Fibroblast of peridontal ligament (primary cell): ENCODE measurements at regions not wholly inside any gene's neighbourhood (a gene's known extent, or its start where the extent isn't known, plus 50 kb on each side); places are given as distances from the start of the nearest gene placed in this dataset.

Source experiments
- DNase-seq: peaks from one replicate; pipeline ENCODE4 v3.0.0-alpha.2; 2010; ENCODE audit errors: extremely low read depth

GRCh38 chr14:80446356-80446755 lies 235.1 kb upstream of the DIO2 start:
- peak; percentile 17 for DNase-seq

- DNase-seq: no peak
Measured at GRCh38 chr14:80445605-80446004, 234.3 kb upstream of the DIO2 start.

DNA sequence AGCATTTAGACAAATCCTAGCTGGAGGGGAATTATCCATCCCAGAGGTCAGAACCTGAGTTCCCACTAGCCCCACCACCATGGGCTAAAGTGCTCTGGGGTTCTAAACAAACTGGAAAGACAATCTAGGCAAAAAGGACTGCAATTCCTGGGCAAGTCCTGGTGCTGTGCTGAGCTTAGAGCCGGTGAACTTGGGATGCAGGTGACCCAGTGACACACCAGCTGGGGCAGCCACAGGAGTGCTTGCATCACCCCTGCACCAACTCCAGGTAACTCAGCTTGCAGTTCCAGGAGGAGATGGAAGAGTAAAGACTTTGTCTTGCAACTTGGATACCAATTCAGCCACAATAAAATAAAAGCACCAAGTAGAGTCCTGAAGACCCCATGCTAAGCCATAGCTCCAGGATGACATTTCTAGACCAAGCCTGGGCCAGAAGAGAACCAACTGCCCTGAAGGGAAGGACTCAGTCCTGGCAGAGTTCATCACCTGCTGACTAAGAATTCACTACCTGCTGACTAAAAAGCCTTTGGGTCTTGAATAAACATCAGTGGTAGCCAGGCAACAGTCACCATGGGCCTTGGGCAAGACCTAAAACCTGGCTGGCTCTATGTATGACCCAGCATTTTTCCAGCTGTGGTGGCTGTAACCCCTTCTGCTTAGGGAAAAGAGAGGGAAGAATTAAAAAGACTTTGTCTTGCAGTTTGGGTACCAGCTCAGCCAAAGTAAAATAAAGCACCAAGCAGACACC lies 223.4 kb upstream of the DIO2 start:
- no peak for DNase-seq

DNA sequence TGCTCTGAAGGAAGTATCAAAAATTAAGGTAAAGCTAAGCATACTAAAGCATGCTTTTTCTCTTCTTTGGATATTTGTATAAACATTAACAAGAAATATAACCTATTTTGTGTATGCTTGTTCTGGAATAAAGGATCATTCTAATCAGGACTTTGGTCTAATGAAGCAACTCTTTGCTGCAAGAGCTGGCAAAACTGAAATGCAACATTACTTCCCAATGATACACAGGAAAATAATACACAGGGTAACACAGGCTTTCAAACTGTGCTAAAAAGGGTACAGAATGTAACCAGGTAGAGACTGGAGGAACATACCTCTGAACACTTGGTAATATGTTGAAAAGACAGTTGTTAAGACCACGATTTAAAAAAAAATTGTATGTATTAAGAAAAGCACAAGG lies 222.5 kb upstream of the DIO2 start:
- DNase-seq: no peak

GRCh38 chr14:80428671-80429070 lies 217.4 kb upstream of the DIO2 start:
- no peak for DNase-seq

- peak; percentile 35 for DNase-seq
Measured at GRCh38 chr14:80428171-80428570, 216.9 kb upstream of the DIO2 start.

- peak; percentile 10 for DNase-seq
Measured at GRCh38 chr14:80427101-80427500, 215.8 kb upstream of the DIO2 start.

GRCh38 chr14:80426683-80427082 lies 215.4 kb upstream of the DIO2 start:
- DNase-seq: peak; percentile 16

GRCh38 chr14:80425686-80426085 lies 214.4 kb upstream of the DIO2 start:
- DNase-seq: peak; percentile 87

GRCh38 chr14:80419769-80420168 lies 208.5 kb upstream of the DIO2 start:
- no peak for DNase-seq

DNA sequence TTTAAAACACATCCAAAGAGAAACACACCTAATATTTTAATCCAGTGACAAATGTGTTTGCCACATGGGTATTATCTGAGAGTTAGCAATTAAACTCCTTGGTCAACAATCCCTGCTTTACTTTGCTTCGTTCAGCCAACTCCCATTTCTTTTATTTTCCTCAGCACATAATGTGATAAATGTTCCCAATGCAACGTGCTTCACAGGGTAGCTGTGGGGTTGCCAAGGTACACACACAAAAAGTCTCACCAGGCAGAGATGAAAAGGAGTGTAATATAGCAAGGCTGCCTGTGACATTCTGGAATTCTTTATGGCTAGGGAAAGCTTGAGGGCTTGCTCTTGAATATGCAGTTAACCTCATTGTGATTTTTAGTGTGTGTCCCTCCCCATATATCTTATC lies 208.0 kb upstream of the DIO2 start:
- no peak for DNase-seq

DNA sequence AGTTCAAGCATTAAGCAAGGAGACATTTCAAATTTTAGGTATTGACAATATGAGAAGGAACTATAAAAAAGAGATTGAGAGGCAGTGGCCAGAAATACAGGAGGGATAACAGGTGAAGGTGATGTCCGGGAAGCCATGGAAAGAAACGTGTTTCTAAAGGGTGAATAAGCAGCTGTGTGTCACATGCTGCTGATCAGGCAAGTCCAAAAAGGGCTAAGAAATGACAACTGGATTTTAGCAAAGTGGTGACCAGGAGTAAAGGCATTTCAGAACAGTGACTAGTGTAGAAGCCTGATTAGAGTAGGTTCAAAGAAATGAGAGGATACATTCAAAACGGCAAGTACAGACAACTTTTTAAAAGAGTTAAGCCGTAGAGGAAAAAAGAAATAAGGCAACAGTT lies 204.3 kb upstream of the DIO2 start:
- no peak for DNase-seq

DNA sequence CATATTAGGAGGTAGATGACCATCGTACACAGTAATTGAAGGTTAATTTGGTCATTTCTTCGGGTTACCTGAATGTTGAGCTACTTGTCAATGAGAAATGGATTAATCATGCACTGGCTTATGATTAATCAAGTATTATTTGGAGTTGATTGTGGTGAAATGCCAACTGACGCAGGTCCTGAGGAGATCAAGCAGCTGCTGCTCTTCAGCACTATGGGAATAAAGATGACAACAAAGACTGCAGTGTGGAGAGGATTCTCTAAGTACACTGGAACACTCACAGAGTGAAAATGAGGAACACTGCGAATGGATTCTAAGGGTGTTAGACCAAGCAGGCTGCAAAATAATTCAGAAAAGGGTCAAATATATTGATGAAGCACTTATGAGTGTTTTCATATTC lies 202.8 kb upstream of the DIO2 start:
- DNase-seq: no peak

- no peak for DNase-seq
Measured at GRCh38 chr14:80404413-80404812, 193.1 kb upstream of the DIO2 start.

DNA sequence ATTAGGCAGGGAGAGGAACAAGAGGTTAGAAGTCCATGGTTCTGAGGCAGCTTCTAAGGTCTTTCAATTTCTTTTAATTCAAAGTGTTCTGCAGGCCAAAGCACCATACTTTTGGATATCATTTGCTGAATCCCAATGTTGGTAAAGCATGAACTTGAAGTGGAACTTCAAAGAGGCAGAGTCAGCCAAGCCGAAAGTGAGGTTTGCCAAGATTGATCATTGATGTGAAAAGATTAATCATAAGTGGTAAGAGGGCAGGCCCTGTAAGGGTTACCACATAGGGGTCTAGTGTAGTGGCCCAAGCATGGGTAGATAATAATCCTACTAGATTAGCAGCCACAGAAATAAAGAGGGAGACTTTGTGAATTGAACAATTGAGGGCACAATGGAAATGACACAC lies 191.7 kb upstream of the DIO2 start:
- no peak for DNase-seq

DNA sequence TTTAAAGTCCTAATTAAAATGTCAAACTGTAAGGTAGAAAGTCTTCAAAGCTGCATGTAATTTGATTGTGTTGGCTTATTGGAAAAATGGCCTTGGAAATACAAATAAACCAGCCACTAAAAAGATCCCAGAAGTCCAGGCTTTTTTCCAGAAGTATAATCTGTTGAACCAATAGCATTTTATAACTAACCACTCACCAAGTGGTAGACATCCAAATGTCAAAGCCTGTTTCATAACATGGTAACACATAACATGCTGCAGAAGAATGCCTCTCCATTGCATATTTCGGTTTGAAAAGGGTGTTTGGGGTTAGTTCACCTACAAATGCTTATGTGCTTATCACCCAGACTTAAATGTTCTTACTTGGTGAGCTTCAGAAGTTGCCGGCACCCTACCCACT lies 183.7 kb upstream of the DIO2 start:
- DNase-seq: peak; percentile 81

- no peak for DNase-seq
Measured at GRCh38 chr14:80393766-80394165, 182.5 kb upstream of the DIO2 start.

DNA sequence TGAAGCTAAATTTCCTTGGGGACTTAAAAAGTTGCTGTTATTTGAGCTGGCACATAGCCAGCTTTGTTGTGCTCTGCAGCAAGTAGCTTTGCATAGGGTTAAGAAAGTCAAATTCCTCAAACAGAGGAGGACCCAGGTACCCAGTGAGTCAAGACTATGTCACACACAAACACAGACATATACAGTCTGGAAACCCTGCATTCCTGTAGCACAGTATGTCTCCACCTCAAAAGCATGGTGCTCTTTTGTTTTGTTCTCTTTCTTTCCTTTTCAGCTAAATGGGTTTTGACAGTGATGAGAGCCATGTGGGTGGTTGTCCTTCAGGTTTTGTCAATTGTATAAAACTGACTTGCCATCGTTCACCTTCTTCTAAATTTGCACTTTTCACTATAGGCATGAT lies 179.6 kb upstream of the DIO2 start:
- peak; percentile 11 for DNase-seq

GRCh38 chr14:80388980-80389711 lies 177.8 kb upstream of the DIO2 start:
- DNase-seq: peak; percentile 86

GRCh38 chr14:80387563-80387981 lies 176.3 kb upstream of the DIO2 start:
- no peak for DNase-seq

- DNase-seq: no peak
Measured at GRCh38 chr14:80385336-80385735, 174.0 kb upstream of the DIO2 start.

- no peak for DNase-seq
Measured at GRCh38 chr14:80383223-80383622, 171.9 kb upstream of the DIO2 start.

DNA sequence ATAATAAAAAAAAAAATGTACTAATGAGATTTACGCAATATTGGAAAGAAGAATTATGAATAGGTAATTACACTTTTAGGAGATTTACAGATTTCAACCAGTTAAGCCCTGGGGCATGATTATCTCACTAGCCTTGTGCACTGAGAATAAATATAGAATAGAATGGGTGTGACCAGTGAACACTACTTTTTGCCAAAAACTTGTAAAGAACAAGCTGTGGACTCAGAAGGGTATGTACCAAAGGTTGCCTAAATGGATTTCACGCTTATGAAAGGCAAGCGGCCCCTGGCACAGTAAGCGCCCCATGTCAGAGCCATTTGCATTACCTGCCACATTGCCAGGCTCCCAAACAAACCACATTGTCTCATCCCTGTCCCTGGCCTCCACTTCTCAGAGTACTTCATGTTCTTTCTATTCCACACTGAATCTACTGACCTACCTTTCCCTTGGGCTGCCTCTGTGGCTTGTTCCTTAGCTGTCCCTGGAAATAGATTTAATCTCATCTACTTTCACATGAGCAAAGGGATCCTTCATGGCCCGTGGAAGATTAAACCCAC lies 170.6 kb upstream of the DIO2 start:
- no peak for DNase-seq
